ENCODE measurements at regions not wholly inside any gene's neighbourhood (a gene's known extent, or its start where the extent isn't known, plus 50 kb on each side); places are given as distances from the start of the nearest gene placed in this dataset.

- Histone ChIP-seq H4K20me1 (ENCODE audit: control insufficient read depth, insufficient read depth, low read depth, low read length) (no peaks in the 10 kb centered on the region), H3K79me2 (ENCODE audit: control insufficient read depth, low read length) (no peaks in the 10 kb centered on the region), H3K27me3 (ENCODE audit: control insufficient read depth, low read length) (no peaks in the 10 kb centered on the region), H3K27ac (ENCODE audit: low read depth, low read length) (no peak overlapping the region), H3K36me3 (ENCODE audit: control insufficient read depth, low read length) (no peaks in the 10 kb centered on the region), H3K9me2 (replicated peaks; ENCODE audit: control insufficient read depth, low read length) (no peaks in the 10 kb centered on the region), H3K4me3 (ENCODE audit: low read length) (no peak overlapping the region), H3K9me3 (ENCODE audit: control insufficient read depth, insufficient read depth, low read length) (no peaks in the 10 kb centered on the region), H3F3A (ENCODE audit: control insufficient read depth, insufficient read depth) (no peaks in the 10 kb centered on the region), H3K4me1 (ENCODE audit: control insufficient read depth, low read length) (no peaks in the 10 kb centered on the region), H3K4me2 (ENCODE audit: low read length) (no peak overlapping the region)
- TF ChIP-seq EZH2phosphoT487 (IDR thresholded peaks at IDR 0.05; ENCODE audit: borderline replicate concordance, low read length), result no peak
- TF ChIP-seq CTCF (IDR thresholded peaks at IDR 0.05; ENCODE audit: low read depth, low read length, poor library complexity, severe bottlenecking), result no peak
Observed at GRCh38 chr18:42363446-42364441, 408.7 kb downstream of the PIK3C3 start.

GRCh38 chr18:42364766-42365165 lies 409.7 kb downstream of the PIK3C3 start:
- no peak overlapping the region for H3K27ac ChIP-seq (ENCODE audit: low read depth, low read length)
- H3K4me2 ChIP-seq (ENCODE audit: low read length), result no peak overlapping the region
- H3K9me2 ChIP-seq (replicated peaks; ENCODE audit: control insufficient read depth, low read length), result no peaks in the 10 kb centered on the region
- H3F3A ChIP-seq (ENCODE audit: control insufficient read depth, insufficient read depth), result no peaks in the 10 kb centered on the region
- H3K4me3 ChIP-seq (ENCODE audit: low read length), result no peak overlapping the region
- no peaks in the 10 kb centered on the region for H3K4me1 ChIP-seq (ENCODE audit: control insufficient read depth, low read length)
- no peaks in the 10 kb centered on the region for H3K9me3 ChIP-seq (ENCODE audit: control insufficient read depth, insufficient read depth, low read length)
- H3K36me3 ChIP-seq (ENCODE audit: control insufficient read depth, low read length), result no peaks in the 10 kb centered on the region
- H3K79me2 ChIP-seq (ENCODE audit: control insufficient read depth, low read length), result no peaks in the 10 kb centered on the region
- no peak for TF ChIP-seq CTCF (IDR thresholded peaks at IDR 0.05; ENCODE audit: low read depth, low read length, poor library complexity, severe bottlenecking)
- TF ChIP-seq EZH2phosphoT487 (IDR thresholded peaks at IDR 0.05; ENCODE audit: borderline replicate concordance, low read length), result no peak
- H3K27me3 ChIP-seq (ENCODE audit: control insufficient read depth, low read length), result no peaks in the 10 kb centered on the region
- no peaks in the 10 kb centered on the region for H4K20me1 ChIP-seq (ENCODE audit: control insufficient read depth, insufficient read depth, low read depth, low read length)

GRCh38 chr18:42365591-42365990 lies 410.6 kb downstream of the PIK3C3 start:
- TF ChIP-seq EZH2phosphoT487 (IDR thresholded peaks at IDR 0.05; ENCODE audit: borderline replicate concordance, low read length) (no peak), CTCF (IDR thresholded peaks at IDR 0.05; ENCODE audit: low read depth, low read length, poor library complexity, severe bottlenecking) (no peak)
- no peak overlapping the region for H3K4me3 ChIP-seq (ENCODE audit: low read length)
- no peaks in the 10 kb centered on the region for H4K20me1 ChIP-seq (ENCODE audit: control insufficient read depth, insufficient read depth, low read depth, low read length)
- no peaks in the 10 kb centered on the region for H3K4me1 ChIP-seq (ENCODE audit: control insufficient read depth, low read length)
- no peak overlapping the region for H3K27ac ChIP-seq (ENCODE audit: low read depth, low read length)
- H3K36me3 ChIP-seq (ENCODE audit: control insufficient read depth, low read length), result no peaks in the 10 kb centered on the region
- no peaks in the 10 kb centered on the region for H3K9me3 ChIP-seq (ENCODE audit: control insufficient read depth, insufficient read depth, low read length)
- H3F3A ChIP-seq (ENCODE audit: control insufficient read depth, insufficient read depth), result no peaks in the 10 kb centered on the region
- H3K4me2 ChIP-seq (ENCODE audit: low read length), result no peak overlapping the region
- no peaks in the 10 kb centered on the region for H3K79me2 ChIP-seq (ENCODE audit: control insufficient read depth, low read length)
- no peaks in the 10 kb centered on the region for H3K9me2 ChIP-seq (replicated peaks; ENCODE audit: control insufficient read depth, low read length)
- no peaks in the 10 kb centered on the region for H3K27me3 ChIP-seq (ENCODE audit: control insufficient read depth, low read length)

All from DOHH2 (cell line).